HG02588 (cell line): ENCODE measurements at regions not wholly inside any gene's neighbourhood (a gene's known extent, or its start where the extent isn't known, plus 50 kb on each side); places are given as distances from the start of the nearest gene placed in this dataset.
"Not testable (repeated sequence)": the region's sequence is repeated elsewhere in the genome, so short reads cannot be mapped to it uniquely, and the experiment has no call there.

ENCODE experiments used
- ATAC-seq: cut with Tn5 transposase; IDR thresholded peaks from one replicate; pipeline ENCODE4 v1.9.1; 2021; ENCODE audit warnings: mild to moderate bottlenecking, moderate library complexity; ENCODE audit not compliant: unreplicated experiment

- ATAC-seq: no peak
These were observed 367.9 kb upstream of the GBE1 start for GRCh38 chr3:82129221-82129801.

- ATAC-seq: no peak
These were observed 366.8 kb upstream of the GBE1 start for GRCh38 chr3:82128271-82128670.

GRCh38 chr3:82122554-82123345 lies 361.3 kb upstream of the GBE1 start:
- no peak for ATAC-seq

GRCh38 chr3:82114589-82114988 lies 353.1 kb upstream of the GBE1 start:
- ATAC-seq: no peak

GRCh38 chr3:82110721-82111120 lies 349.3 kb upstream of the GBE1 start:
- not testable (repeated sequence) for ATAC-seq

GRCh38 chr3:82103241-82103640 lies 341.8 kb upstream of the GBE1 start:
- no peak for ATAC-seq

- no peak for ATAC-seq
These were observed 338.9 kb upstream of the GBE1 start for GRCh38 chr3:82100378-82100777.

- ATAC-seq: no peak
These were observed 332.2 kb upstream of the GBE1 start for GRCh38 chr3:82093641-82094040.

GRCh38 chr3:82088749-82089148 lies 327.3 kb upstream of the GBE1 start:
- no peak for ATAC-seq

GRCh38 chr3:82087958-82088357 lies 326.5 kb upstream of the GBE1 start:
- no peak for ATAC-seq

- no peak for ATAC-seq
These were observed 324.5 kb upstream of the GBE1 start for GRCh38 chr3:82085851-82086475.

GRCh38 chr3:82085356-82085755 lies 323.9 kb upstream of the GBE1 start:
- ATAC-seq: no peak

- ATAC-seq: no peak
These were observed 323.4 kb upstream of the GBE1 start for GRCh38 chr3:82084824-82085223.

- no peak for ATAC-seq
These were observed 321.4 kb upstream of the GBE1 start for GRCh38 chr3:82082796-82083195.

- no peak for ATAC-seq
These were observed 319.9 kb upstream of the GBE1 start for GRCh38 chr3:82081351-82081750.

- ATAC-seq: no peak
These were observed 319.3 kb upstream of the GBE1 start for GRCh38 chr3:82080792-82081191.

GRCh38 chr3:82080261-82080660 lies 318.8 kb upstream of the GBE1 start:
- ATAC-seq: no peak

GRCh38 chr3:82079335-82079890 lies 318.0 kb upstream of the GBE1 start:
- no peak for ATAC-seq

- no peak for ATAC-seq
These were observed 316.8 kb upstream of the GBE1 start for GRCh38 chr3:82078246-82078645.

GRCh38 chr3:82067420-82067819 lies 306.0 kb upstream of the GBE1 start:
- no peak for ATAC-seq

- no peak for ATAC-seq
These were observed 297.4 kb upstream of the GBE1 start for GRCh38 chr3:82058809-82059208.

GRCh38 chr3:82055792-82056191 lies 294.3 kb upstream of the GBE1 start:
- ATAC-seq: no peak
